HPDE6-E6E7 (cell line): ENCODE measurements at regions not wholly inside any gene's neighbourhood (a gene's known extent, or its start where the extent isn't known, plus 50 kb on each side); places are given as distances from the start of the nearest gene placed in this dataset.
"Not testable (repeated sequence)": the region's sequence is repeated elsewhere in the genome, so short reads cannot be mapped to it uniquely, and the experiment has no call there.

Experiments used
- DNase-seq: peaks from one replicate; pipeline ENCODE4 v3.0.0; 2011; ENCODE audit warnings: missing footprints; ENCODE audit errors: extremely low spot score

- not testable (repeated sequence) for DNase-seq
Observed at GRCh38 chr15:83335542-83335941, 51.1 kb upstream of the BNC1 start.

- no peak for DNase-seq
Observed at GRCh38 chr15:83339396-83339795, 54.9 kb upstream of the BNC1 start.

DNA sequence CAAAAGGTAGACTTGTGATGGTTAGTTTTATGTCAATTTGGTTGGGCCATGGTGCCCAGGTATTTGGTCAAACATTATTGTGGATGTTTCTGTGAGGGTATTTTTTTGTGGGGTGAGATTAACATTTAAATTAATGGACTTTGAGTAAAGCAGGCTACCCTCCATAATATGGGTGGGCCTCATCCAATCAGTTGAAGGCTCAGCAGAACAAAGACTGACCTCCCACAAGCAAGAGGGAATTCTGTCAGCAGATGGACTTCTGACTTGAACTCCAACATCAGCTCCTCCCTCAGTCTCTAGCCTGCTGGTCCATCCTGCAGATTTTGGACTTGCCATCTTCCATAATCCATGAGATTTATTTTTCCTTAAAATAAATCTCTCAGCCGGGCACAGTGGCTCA, 55.6 kb upstream of the BNC1 start:
- no peak for DNase-seq

GRCh38 chr15:83346342-83346741, 61.9 kb upstream of the BNC1 start:
- no peak for DNase-seq

DNA sequence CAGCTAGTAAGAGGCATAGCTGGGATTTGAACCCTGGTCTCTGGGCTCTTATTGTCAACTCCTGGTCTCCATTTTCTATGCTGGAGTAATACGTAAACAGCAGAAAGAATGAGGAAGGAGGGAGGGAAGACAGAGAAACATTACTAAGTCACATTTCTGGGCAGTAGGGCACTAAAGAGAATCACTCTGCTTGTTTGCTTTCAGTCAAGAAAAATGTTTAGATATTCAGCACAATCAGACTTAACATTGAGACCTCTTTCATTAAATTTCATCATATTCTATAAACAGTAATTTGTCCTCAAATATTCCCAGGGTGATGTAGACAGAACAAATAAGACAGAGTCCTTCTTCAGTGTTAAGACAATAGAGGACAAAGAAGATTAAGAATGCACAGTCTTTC, 67.7 kb upstream of the BNC1 start:
- DNase-seq = no peak

DNA sequence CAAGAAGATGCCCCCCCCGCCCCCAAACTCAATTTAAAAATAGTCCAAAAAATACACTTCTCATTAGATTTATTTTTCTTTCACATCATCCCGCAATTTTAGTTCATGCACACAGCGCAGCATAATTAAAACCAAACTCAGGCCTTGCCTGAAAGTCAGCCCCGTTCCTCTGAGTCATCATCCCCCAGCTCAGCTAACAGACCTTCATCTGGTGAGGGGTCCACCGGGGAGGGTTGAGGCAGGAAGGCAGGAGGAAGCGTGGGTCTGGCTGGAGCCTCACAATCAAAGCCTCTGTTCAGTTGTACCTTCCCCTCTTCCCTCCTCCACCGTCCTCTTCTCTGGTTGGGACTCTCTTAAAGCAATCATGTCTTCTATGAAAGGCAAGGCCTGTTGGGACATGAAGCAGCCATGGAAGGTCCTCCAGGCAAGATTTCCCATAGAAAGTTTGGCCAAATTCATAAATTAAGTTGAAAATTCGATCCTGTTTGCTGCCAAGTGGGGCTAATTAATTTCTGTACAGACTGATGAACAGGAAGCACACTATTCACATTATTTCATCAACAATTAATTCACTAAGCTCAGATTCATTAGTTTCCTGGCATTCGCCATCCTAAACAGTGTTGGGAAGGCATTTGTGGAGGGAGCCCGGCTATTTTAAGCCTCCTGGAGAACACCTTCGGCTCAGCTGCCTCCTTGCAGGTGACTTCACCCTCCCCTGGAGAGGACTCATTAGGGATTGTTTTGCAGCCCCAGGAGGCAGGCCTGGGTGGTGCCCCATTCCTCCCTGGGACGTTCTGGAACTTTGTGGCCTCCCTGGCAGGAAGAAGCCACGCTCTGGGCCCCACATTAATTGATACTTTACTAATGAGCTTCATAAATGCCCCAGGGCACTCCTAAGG, 72.3 kb upstream of the BNC1 start:
- DNase-seq = no peak

DNA sequence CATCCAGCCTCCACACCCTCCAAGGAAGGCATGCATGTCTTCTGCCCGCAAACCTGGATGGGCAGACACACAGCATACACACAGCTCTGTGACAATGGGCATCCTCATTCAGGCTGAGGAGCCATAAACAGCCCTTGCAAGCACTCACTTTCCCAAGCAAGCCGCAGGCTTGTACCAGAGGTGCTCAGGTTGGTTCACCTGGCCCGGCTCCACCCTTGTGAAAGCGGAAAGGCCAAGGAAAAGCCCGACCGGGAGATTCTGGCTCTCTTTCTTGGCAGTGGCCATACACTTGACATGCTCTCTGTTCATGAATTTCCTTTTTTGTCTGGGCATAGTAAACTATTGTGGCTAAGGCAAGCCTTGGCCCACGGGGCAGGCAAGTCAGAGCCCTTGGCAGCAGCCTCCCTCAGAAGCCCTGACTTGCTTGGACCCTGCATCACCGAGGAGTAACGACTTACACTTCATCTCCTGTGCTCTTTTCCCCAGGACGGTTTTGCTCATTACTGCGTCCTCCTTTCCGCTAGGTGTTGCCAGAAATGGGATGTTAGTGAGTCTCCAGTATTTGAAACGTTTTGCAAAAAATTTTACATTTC, 74.6 kb upstream of the BNC1 start:
- DNase-seq = no peak

DNA sequence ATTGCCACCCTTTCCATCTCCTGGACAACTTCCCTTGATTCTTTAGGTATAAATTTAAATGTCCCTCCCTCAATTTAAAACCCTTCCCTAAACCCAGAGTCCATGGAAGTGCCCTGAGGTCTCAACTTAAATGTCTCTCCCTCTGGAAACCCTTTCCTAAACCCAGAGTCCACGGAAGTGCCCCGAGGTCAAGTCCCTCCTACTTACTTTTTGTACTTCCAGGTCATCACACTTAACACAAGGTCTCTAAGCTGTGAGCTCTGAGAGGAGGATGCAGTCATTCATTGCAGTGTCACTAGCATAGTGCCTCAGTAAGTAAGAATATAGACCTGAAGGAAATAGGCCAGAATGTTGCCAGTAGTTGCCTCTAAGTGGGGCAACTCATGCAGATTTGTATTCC, 78.2 kb upstream of the BNC1 start:
- DNase-seq = no peak

DNA sequence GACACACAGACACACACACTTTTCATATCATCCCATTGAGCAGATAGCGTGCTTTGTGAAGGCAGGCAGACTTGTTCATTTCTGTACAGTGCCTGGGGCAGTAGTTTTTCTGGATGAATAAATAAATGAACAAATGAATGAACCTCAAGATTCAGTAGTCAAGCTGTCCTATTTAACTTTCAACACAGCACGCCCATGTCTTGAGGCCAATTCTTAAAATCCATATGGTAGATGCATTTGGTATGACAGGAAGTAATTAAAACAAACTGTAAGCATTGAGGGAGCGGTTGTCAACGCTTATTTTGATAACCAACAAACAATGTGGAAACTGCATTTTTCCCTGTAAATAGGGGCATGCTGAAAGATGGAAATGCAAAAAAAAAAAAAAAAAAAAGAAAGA, 80.0 kb upstream of the BNC1 start:
- DNase-seq = no peak

DNA sequence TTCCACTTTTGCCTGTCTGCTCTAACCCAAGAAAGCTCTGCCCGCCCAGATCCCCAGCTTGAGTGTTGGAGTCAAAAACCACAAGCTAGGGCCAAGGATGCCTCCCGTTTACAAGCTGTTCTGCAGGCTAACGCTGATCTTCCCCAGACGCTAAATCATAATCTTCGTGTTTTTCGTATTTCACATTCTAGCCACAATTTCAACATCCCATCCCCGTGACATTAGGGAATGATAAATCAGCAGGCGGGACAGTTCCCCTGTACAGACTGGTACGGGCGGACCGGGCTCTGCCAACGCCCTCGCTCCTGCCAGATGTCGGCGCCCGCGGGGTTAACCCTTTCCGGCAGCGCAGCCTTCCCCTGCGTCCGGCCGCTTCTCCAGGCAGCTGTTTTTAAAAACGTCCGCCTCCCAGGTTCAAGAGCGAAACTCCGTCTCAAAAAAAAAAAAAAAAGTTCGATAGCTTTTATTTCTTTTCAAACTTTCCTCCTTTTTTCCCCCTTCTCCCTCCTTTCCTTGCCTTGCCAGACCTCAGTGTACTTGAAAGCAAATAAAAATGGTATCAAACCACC, 81.0 kb upstream of the BNC1 start:
- DNase-seq = peak; percentile 39

- no peak for DNase-seq
Observed at GRCh38 chr15:83372434-83372891, 74.7 kb upstream of the SH3GL3 start.

DNA sequence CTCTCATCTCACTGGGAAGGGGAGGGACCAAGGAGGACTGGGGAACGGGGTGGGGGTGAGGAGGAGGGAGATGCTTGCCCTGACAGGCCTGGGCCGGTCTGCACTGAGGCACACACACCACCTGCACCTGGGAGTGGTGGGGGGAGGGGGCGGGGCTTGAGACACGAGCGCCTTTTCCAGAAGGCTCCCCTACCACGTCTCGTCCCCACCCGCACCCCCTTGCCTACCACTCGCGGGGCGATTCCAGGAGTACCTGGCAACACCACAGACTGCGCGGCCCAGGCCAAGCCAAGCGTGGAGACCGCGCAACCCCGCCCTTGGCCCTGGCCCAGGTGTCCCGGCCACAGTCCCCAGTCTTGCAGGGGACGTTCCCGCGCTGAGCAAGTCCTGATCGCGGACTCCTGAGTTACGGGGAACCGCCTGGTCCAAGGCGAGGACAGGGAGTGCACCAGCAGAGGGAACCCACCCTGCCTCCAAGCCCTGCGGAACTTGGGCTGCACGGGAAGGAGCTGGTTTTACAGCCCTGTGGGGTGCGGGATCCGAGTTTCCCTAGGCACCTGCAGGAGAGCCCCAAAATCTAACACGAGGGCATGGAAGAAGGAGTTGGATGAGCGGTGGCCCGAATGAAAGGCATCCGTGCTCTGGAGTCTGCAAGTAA, 68.1 kb upstream of the SH3GL3 start:
- peak; percentile 76 for DNase-seq

GRCh38 chr15:83379579-83379959, 67.6 kb upstream of the SH3GL3 start:
- peak; percentile 89 for DNase-seq

DNA sequence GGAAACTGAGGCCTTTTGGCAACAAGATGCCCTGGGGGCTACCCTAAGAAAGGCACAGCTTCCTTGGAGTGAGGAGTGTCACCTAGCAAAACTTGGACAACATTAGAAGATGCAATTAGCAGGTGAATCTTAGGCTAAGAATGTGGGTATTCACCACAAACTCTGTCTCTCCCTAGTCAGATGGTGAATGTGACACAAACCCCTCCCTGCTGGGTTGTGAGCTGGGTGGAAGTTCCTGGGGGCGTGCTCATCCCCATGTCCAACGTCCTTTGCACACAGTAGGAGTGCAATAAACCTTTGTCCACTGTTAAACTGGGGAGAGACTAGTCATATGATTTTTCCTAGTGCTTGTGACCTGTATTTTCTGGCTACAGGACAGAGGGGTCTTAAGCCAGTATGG, 67.1 kb upstream of the SH3GL3 start:
- DNase-seq = peak; percentile 65

GRCh38 chr15:83380682-83381081, 66.5 kb upstream of the SH3GL3 start:
- DNase-seq = peak; percentile 80

DNA sequence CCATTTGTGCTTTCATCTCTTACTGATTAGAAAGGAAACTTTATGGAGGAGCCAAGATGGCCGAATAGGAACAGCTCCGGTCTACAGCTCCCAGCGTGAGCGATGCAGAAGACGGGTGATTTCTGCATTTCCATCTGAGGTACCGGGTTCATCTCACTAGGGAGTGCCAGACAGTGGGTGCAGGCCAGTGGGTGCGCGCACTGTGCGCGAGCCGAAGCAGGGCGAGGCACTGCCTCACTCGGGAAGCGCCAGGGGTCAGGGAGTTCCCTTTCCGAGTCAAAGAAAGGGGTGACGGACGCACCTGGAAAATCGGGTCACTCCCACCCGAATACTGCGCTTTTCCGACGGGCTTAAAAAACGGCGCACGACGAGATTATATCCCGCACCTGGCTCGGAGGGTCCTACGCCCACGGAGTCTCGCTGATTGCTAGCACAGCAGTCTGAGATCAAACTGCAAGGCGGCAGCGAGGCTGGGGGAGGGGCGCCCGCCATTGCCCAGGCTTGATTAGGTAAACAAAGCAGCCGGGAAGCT, 63.5 kb upstream of the SH3GL3 start:
- not testable (repeated sequence) for DNase-seq

DNA sequence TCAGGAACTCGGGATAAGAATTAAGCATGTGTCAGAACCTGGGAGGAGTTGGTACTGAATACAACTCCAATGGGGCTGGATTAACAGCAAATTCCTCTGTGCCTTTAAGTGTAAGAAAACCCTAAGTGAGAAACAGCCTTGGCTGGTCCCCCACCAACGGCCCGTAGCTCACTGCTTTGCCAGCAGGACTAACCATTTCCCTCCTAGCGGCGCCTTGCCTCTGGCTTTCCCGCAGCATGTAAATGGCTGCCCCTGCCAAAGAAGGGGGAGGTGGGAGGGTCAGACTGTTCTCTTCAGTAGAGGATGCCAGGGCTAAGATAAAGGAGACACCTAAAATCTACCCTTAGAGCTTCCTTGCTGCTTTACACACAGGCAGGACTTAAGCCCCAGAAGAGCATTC, 51.0 kb upstream of the SH3GL3 start:
- no peak for DNase-seq
